OCI-LY1 (cell line): ENCODE measurements at regions not wholly inside any gene's neighbourhood (a gene's known extent, or its start where the extent isn't known, plus 50 kb on each side); places are given as distances from the start of the nearest gene placed in this dataset.

Experiments
- EZH2 ChIP-seq: fragments of 200-600 bp; sonication (generic), shearing (Covaris generic); IDR thresholded peaks from 2 replicates; pipeline ENCODE4 v1.8.0; 2017; ENCODE audit warnings: borderline replicate concordance, mixed run types, mild to moderate bottlenecking, antibody characterized with exemption, low read length, moderate library complexity, mixed read lengths
- TF ChIP-seq, protein P1 (sequence below): fragments of 200-600 bp; sonication (generic), shearing (Covaris generic); IDR thresholded peaks from 2 replicates; pipeline ENCODE4 v1.5.1; 2017; ENCODE audit warnings: mild to moderate bottlenecking, antibody characterized with exemption, low read length, moderate library complexity, mixed read lengths

DNA sequence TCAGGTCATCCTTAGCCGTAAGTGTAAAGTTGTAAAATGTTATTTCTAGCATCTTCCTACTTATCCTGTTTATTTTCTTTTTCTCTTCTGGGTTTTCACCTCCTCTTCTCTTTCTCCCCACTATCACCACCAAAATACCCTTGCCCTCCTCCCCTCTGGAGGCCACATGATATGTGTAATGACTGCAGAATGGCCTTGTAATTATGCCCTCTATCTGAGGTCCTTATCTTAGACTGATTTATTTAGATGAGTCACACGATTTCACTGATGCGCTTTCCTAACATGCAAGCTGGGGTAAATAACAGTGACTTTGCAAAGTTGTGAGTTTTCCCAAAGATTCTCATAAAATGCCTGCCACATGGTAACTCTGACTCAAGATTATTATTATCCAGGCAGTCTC, 231.8 kb upstream of the GPRIN3 start:
- TF ChIP-seq, protein P1, sequence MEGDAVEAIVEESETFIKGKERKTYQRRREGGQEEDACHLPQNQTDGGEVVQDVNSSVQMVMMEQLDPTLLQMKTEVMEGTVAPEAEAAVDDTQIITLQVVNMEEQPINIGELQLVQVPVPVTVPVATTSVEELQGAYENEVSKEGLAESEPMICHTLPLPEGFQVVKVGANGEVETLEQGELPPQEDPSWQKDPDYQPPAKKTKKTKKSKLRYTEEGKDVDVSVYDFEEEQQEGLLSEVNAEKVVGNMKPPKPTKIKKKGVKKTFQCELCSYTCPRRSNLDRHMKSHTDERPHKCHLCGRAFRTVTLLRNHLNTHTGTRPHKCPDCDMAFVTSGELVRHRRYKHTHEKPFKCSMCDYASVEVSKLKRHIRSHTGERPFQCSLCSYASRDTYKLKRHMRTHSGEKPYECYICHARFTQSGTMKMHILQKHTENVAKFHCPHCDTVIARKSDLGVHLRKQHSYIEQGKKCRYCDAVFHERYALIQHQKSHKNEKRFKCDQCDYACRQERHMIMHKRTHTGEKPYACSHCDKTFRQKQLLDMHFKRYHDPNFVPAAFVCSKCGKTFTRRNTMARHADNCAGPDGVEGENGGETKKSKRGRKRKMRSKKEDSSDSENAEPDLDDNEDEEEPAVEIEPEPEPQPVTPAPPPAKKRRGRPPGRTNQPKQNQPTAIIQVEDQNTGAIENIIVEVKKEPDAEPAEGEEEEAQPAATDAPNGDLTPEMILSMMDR, result no peak
- TF ChIP-seq EZH2, result no peak
